Skeletal muscle tissue (tissue), 3 donors: ENCODE measurements at regions not wholly inside any gene's neighbourhood (a gene's known extent, or its start where the extent isn't known, plus 50 kb on each side); places are given as distances from the start of the nearest gene placed in this dataset.
"Not testable (repeated sequence)": the region's sequence is repeated elsewhere in the genome, so short reads cannot be mapped to it uniquely, and the experiment has no call there.

Experiments
- H3K27ac ChIP-seq: one replicate; pipeline ENCODE4 v1.7.0; 2013; ENCODE audit warnings: mild to moderate bottlenecking, low read depth, low read length, inconsistent platforms
- H3K27me3 ChIP-seq, 3 donors: one replicate each; pipeline ENCODE4 v1.7.0; 2013; ENCODE audit warnings: low read length in 3 of 3; ENCODE audit not compliant: control insufficient read depth in 3 of 3, insufficient read depth in 3 of 3
- H3K36me3 ChIP-seq, 3 donors: one replicate each; pipeline ENCODE4 v1.7.0; 2013; ENCODE audit warnings: low read length in 3 of 3; ENCODE audit not compliant: control insufficient read depth in 3 of 3, insufficient read depth in 3 of 3
- H3K4me1 ChIP-seq, 3 donors: one replicate each; pipeline ENCODE4 v1.7.0; 2013; ENCODE audit warnings: low read length in 3 of 3, mild to moderate bottlenecking in 3 of 3; ENCODE audit not compliant: control insufficient read depth in 3 of 3, insufficient read depth in 3 of 3
- H3K4me3 ChIP-seq, 3 donors: one replicate each; pipeline ENCODE4 v1.7.0; 2013; ENCODE audit warnings: low read length in 3 of 3
- H3K9ac ChIP-seq, 3 donors: one replicate each; pipeline ENCODE4 v1.7.0; 2013; ENCODE audit warnings: low read length in 3 of 3, mild to moderate bottlenecking in 3 of 3, moderate library complexity in 2 of 3, low read depth in 1 of 3
- H3K9me3 ChIP-seq, 3 donors: one replicate each; pipeline ENCODE4 v1.7.0; 2013; ENCODE audit warnings: low read length in 3 of 3; ENCODE audit not compliant: control insufficient read depth in 3 of 3
- donor health status: Osteomylitis.

DNA sequence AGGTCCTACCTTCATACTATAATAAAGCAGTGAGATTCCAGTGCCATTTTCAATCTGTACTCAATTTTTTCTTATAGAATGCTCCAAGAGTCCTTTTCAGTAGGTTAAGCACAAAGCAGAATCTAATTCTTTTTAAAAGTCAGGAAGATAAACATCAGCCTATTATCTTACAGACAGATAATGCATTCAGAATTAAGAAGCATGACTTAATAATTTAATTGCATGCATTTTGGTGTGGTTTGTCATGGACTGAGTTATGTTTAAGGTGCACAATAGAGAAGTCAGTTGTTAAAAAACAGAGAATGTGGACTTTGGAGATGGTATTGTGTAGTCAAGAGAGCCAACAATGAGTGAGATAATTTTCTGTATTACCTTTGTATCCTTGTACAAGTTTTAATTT lies 1656.3 kb upstream of the LRRTM3 start:
- not testable (repeated sequence) for H3K9ac ChIP-seq, H3K36me3 ChIP-seq, H3K27ac ChIP-seq, H3K4me1 ChIP-seq, H3K4me3 ChIP-seq, H3K9me3 ChIP-seq, H3K27me3 ChIP-seq

GRCh38 chr10:65270969-65271368 lies 1654.9 kb upstream of the LRRTM3 start:
- Histone ChIP-seq H3K4me3 (no peak overlapping the region), H3K4me1 (no peaks in the 10 kb centered on the region), H3K9me3 (no peaks in the 10 kb centered on the region), H3K36me3 (no peaks in the 10 kb centered on the region), H3K27ac (no peak overlapping the region), H3K9ac (no peak overlapping the region), H3K27me3 (no peaks in the 10 kb centered on the region)

DNA sequence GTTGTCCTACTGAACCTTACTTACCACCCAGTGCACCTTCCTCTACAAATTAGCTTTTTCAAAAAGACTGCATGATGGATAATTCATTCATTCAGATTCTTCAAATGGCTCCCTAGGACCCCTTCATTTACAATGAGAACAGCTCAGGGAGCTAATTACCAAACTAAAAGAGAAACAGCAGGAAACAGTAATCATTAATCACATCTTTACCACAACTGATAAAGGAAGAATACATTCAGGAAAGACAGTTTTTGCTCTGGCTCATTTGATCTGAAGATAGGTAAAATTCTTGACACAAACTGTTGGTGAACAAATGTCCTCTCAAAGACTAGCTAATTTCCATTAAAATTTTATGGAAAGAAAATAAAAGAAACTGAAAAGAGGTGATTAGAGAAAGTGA lies 1652.7 kb upstream of the LRRTM3 start:
- no peaks in the 10 kb centered on the region for H3K4me1 ChIP-seq
- H3K27ac ChIP-seq, result no peak overlapping the region

DNA sequence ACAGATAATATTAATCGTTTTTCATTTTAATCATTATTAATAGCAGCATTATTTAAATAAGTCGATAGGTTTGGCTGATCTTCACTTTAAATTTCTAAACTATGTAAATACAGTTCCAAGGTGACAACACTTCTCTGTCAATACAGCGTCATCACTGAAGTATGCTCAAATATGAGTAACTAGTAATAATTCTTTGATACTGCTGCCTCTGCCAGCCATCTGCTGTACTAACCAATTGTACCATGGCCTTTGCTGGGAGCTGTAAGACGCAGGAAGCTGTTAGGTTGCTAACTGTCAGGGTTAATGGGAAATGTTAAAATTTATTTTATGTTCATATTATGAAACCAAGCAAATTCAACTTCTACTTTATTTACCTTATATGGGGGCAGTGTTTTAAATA lies 1650.5 kb upstream of the LRRTM3 start:
- H3K36me3 ChIP-seq, result no peaks in the 10 kb centered on the region
- H3K27ac ChIP-seq, result no peak overlapping the region
- no peak overlapping the region for H3K4me3 ChIP-seq
- H3K9me3 ChIP-seq, result no peaks in the 10 kb centered on the region
- H3K9ac ChIP-seq, result no peak overlapping the region
- H3K27me3 ChIP-seq, result no peaks in the 10 kb centered on the region
- no peaks in the 10 kb centered on the region for H3K4me1 ChIP-seq

More for the DNA sequence above, 1652.7 kb upstream of the LRRTM3 start:
- H3K9ac ChIP-seq, result no peak overlapping the region
- H3K4me3 ChIP-seq, result no peak overlapping the region
- no peaks in the 10 kb centered on the region for H3K9me3 ChIP-seq
- H3K36me3 ChIP-seq, result no peaks in the 10 kb centered on the region
- no peaks in the 10 kb centered on the region for H3K27me3 ChIP-seq

GRCh38 chr10:65284495-65285041 lies 1641.3 kb upstream of the LRRTM3 start:
- Histone ChIP-seq H3K27me3 (no peaks in the 10 kb centered on the region), H3K36me3 (no peaks in the 10 kb centered on the region), H3K4me1 (no peaks in the 10 kb centered on the region), H3K9ac (no peak overlapping the region), H3K4me3 (no peak overlapping the region), H3K9me3 (peaks cover 0 to 3% (median 0%) of the 10 kb centered on the region in 3 donors), H3K27ac (no peak overlapping the region)

DNA sequence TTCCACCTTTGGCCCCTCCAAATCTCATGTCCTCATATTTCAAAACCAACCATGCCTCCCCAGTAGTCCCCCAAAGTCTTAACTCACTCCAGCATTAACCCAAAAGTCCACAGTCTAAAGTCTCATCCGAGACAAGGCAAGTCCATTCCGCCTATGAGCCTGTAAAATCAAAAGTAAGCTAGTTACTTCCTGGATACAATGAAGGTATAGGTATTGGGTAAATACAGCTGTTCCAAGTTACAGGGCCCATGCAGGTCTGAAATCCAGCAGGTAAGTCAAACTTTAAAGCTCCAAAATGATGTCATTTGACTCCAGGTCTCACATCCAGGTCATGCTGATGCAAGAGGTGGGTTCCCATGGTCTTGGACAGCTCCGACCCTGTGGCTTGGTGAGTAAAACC lies 1640.1 kb upstream of the LRRTM3 start:
- H3K9ac ChIP-seq, H3K27ac ChIP-seq, H3K9me3 ChIP-seq, H3K27me3 ChIP-seq, H3K36me3 ChIP-seq, H3K4me3 ChIP-seq, H3K4me1 ChIP-seq: not testable (repeated sequence)

DNA sequence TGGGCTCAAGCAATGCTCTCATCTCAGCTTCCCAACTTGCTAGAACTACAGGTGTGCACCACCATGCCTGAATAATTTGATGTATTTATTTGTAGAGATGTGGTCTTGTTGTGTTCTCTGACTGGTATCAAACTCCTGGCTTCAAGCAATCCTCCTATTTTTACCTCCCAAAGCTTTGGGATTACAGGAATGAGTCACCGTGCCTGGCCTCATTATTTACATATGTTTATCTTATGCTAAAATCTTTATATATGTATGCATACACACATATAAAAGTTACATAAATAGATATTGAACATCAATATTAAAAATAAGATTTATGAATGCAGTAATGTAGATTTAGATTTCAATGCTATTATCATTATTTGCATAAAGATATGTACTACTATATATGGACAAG lies 1634.5 kb upstream of the LRRTM3 start:
- H3K4me1 ChIP-seq, result no peaks in the 10 kb centered on the region

DNA sequence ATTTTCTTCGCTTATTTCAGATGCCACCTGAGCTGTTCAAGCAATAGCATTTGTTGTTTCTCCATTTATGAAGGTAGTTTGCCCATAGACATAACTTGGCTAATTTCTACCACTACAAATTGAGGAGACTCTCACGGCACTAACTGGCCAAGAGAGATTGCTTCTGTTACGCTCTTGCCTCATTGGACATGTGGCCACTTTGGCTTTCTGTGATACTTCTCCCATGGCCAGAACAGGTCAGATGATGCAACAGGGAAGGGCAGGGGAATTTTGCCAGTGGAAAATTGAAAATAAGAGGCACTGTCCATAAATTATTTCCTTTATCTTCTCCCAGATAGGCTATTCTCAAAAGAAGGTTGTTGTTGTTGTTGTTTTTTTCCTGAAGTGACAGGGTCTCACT lies 1633.3 kb upstream of the LRRTM3 start:
- H3K27me3 ChIP-seq, result no peaks in the 10 kb centered on the region
- H3K4me3 ChIP-seq, result no peak overlapping the region
- no peaks in the 10 kb centered on the region for H3K36me3 ChIP-seq
- no peak overlapping the region for H3K27ac ChIP-seq
- H3K9ac ChIP-seq, result no peak overlapping the region
- no peaks in the 10 kb centered on the region for H3K4me1 ChIP-seq
- no peaks in the 10 kb centered on the region for H3K9me3 ChIP-seq

More for the DNA sequence above, 1634.5 kb upstream of the LRRTM3 start:
- no peak overlapping the region for H3K27ac ChIP-seq
- H3K27me3 ChIP-seq, result no peaks in the 10 kb centered on the region
- no peak overlapping the region for H3K9ac ChIP-seq
- no peaks in the 10 kb centered on the region for H3K9me3 ChIP-seq
- H3K4me3 ChIP-seq, result no peak overlapping the region
- no peaks in the 10 kb centered on the region for H3K36me3 ChIP-seq

DNA sequence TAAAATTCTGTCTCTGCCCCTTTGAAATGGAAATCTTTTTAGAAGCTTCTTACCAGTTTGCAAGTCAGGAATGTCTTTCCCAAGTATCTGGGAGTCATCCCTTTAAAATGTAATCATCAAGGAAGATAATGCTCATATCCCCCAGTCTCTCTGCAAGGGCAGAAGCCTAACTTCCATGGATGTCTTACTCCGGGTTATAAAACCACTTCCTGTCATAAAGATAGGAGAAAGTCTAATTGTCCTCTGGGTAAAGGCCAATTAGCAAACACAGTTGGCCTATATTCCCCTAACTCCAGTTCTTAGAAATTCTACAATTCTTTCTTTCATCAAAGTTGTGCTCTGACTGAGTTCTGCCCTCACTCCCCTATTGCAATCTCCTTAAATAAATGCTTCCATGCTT lies 1631.5 kb upstream of the LRRTM3 start:
- Histone ChIP-seq H3K27ac (no peak overlapping the region), H3K27me3 (no peaks in the 10 kb centered on the region), H3K4me3 (no peak overlapping the region)

DNA sequence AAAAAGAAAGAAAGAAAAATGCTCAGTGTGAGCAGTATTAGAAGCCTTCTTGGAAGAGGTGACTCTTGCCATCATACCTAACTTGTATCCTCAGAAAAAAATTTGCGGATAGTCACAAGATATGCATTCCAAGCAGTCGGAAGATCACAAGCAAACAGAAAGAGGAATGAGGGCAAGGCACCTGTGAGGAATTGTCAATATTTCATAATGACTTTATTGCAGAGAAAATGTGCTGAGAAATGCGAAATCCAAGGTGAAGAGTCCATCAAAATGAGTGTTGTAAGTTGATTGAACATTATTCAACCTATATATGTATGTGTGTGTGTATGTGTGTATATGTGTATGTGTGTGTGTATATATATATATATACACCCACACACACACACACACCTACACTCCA lies 1624.7 kb upstream of the LRRTM3 start:
- Histone ChIP-seq H3K27ac (no peak overlapping the region), H3K4me3 (no peak overlapping the region), H3K9me3 (no peaks in the 10 kb centered on the region), H3K9ac (no peak overlapping the region), H3K27me3 (no peaks in the 10 kb centered on the region), H3K4me1 (no peaks in the 10 kb centered on the region), H3K36me3 (no peaks in the 10 kb centered on the region)

More for the DNA sequence above, 1631.5 kb upstream of the LRRTM3 start:
- Histone ChIP-seq H3K4me1 (no peaks in the 10 kb centered on the region), H3K9ac (no peak overlapping the region), H3K9me3 (no peaks in the 10 kb centered on the region), H3K36me3 (no peaks in the 10 kb centered on the region)

- Histone ChIP-seq H3K9ac (no peak overlapping the region), H3K9me3 (no peaks in the 10 kb centered on the region), H3K27ac (no peak overlapping the region), H3K4me1 (no peaks in the 10 kb centered on the region), H3K27me3 (no peaks in the 10 kb centered on the region), H3K36me3 (no peaks in the 10 kb centered on the region), H3K4me3 (no peak overlapping the region)
These were observed 1619.6 kb upstream of the LRRTM3 start for GRCh38 chr10:65306201-65306600.
